ENCODE measurements at regions not wholly inside any gene's neighbourhood (a gene's known extent, or its start where the extent isn't known, plus 50 kb on each side); places are given as distances from the start of the nearest gene placed in this dataset.

- TF ChIP-seq ATF1 (CRISPR knock-in tag; IDR thresholded peaks at IDR 0.05) (no peak), NFE2L1 (CRISPR knock-in tag; IDR thresholded peaks at IDR 0.05) (no peak), NR1H2 (CRISPR knock-in tag; IDR thresholded peaks at IDR 0.05) (no peak), ZNF263 (CRISPR knock-in tag; IDR thresholded peaks at IDR 0.05; ENCODE audit: low read depth) (no peak), RELA (CRISPR knock-in tag; IDR thresholded peaks at IDR 0.05; ENCODE audit: borderline replicate concordance) (no peak), CTCF (IDR thresholded peaks at IDR 0.05) (no peak), ZNF416 (CRISPR knock-in tag; IDR thresholded peaks at IDR 0.05) (no peak), NR2C2 (CRISPR knock-in tag; IDR thresholded peaks at IDR 0.05) (no peak)
Observed at GRCh38 chr15:39447346-39447745, 133.5 kb upstream of the THBS1 start.
